GM06990 (cell line): ENCODE measurements at regions not wholly inside any gene's neighbourhood (a gene's known extent, or its start where the extent isn't known, plus 50 kb on each side); places are given as distances from the start of the nearest gene placed in this dataset.
A peak's percentile ranks its signal among the peaks of the same experiment; 100 is the strongest.

ENCODE experiments used
- DNase-seq: peaks from one replicate; pipeline ENCODE4 v3.0.0-alpha.2; 2011; ENCODE audit not compliant: insufficient read length; ENCODE audit errors: extremely low read depth
- H3K27me3 ChIP-seq: replicated peaks from 2 replicates; pipeline ENCODE4 v1.6.0; 2011; ENCODE audit warnings: low read length; ENCODE audit not compliant: control insufficient read depth, insufficient read depth
- H3K36me3 ChIP-seq: 2 replicates; pipeline ENCODE4 v1.5.1; 2011; ENCODE audit warnings: low read length; ENCODE audit not compliant: control insufficient read depth, insufficient read depth
- H3K4me3 ChIP-seq: replicated peaks from 2 replicates; pipeline ENCODE4 v1.5.1; 2011; ENCODE audit warnings: low read depth, mild to moderate bottlenecking, control low read depth, low read length
- TF ChIP-seq, protein P1 (sequence below): IDR thresholded peaks from 2 replicates; pipeline ENCODE4 v1.5.1; 2011; ENCODE audit warnings: low read length, control low read depth, mild to moderate bottlenecking, inconsistent platforms; ENCODE audit not compliant: insufficient read depth, poor library complexity, severe bottlenecking

- DNase-seq: no peak
- no peaks in the 10 kb centered on the region for H3K36me3 ChIP-seq
- H3K4me3 ChIP-seq: no peak overlapping the region
- H3K27me3 ChIP-seq: no peaks in the 10 kb centered on the region
- TF ChIP-seq, protein P1, sequence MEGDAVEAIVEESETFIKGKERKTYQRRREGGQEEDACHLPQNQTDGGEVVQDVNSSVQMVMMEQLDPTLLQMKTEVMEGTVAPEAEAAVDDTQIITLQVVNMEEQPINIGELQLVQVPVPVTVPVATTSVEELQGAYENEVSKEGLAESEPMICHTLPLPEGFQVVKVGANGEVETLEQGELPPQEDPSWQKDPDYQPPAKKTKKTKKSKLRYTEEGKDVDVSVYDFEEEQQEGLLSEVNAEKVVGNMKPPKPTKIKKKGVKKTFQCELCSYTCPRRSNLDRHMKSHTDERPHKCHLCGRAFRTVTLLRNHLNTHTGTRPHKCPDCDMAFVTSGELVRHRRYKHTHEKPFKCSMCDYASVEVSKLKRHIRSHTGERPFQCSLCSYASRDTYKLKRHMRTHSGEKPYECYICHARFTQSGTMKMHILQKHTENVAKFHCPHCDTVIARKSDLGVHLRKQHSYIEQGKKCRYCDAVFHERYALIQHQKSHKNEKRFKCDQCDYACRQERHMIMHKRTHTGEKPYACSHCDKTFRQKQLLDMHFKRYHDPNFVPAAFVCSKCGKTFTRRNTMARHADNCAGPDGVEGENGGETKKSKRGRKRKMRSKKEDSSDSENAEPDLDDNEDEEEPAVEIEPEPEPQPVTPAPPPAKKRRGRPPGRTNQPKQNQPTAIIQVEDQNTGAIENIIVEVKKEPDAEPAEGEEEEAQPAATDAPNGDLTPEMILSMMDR: no peak
Measured at GRCh38 chr13:91112201-91112923, 235.1 kb upstream of the MIR17HG start.

DNA sequence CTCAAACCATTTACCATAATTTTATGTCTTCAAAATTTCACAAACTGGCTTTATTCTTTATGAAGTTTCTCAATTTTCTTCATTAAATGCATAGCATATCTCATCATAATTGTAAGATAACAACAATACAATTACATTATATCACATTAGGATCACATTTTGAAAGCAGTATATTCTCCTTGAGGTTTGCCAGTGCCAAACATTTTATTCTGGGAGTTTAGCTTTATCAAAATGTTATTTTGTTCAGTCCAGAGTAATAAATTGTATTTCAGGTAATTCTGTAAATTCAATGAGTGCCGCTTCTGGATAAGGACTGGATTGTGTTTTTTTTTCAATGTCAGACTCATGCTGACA is 234.6 kb upstream of the MIR17HG start:
- no peaks in the 10 kb centered on the region for H3K27me3 ChIP-seq
- no peak for DNase-seq
- TF ChIP-seq, protein P1: no peak
- H3K36me3 ChIP-seq: no peaks in the 10 kb centered on the region
- no peak overlapping the region for H3K4me3 ChIP-seq

DNA sequence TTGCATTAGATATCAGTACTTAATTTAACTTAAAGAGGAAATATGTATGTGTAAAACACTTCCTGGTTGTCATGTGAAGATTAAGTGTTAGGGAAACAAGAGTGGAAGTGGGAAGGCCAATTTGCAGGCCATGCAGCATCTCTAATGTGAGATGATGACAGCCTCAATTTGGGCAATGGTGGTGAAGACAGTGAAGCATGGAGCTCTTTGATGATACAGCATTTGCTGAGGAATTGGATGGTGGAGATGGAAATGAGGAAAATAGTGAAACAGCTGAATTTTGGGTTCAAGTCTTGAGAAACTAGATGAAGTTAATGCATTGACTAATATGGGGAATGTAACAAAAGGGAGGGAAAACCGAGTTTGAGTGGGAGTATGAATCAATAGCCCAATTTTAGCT is 231.7 kb upstream of the MIR17HG start:
- DNase-seq: no peak
- Histone ChIP-seq H3K4me3 (no peak overlapping the region), H3K27me3 (no peaks in the 10 kb centered on the region), H3K36me3 (no peaks in the 10 kb centered on the region)
- TF ChIP-seq, protein P1: no peak

- no peaks in the 10 kb centered on the region for H3K36me3 ChIP-seq
- TF ChIP-seq, protein P1: no peak
- H3K4me3 ChIP-seq: no peak overlapping the region
- no peaks in the 10 kb centered on the region for H3K27me3 ChIP-seq
- DNase-seq: no peak
Measured at GRCh38 chr13:91117351-91117750, 230.1 kb upstream of the MIR17HG start.

DNA sequence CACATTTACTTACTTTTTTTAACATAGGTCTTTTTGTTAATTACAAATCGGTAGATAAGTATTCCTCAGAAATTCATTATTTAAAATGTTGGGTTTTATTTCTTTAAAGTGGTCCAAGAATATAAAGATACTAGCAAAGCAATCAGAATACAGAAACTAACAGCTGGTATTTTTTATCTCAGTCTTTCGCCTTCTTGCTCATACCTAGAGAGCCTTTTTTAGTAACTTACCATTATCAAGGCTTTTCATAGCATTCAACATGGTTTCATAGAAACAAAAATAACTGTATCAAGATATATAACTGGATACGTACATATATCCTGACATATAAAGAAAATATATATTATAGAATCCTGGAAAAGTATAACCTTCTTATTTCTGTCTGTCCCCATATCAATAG is 227.8 kb upstream of the MIR17HG start:
- peak; percentile 20 for DNase-seq
- Histone ChIP-seq H3K27me3 (no peaks in the 10 kb centered on the region), H3K4me3 (no peak overlapping the region), H3K36me3 (no peaks in the 10 kb centered on the region)
- TF ChIP-seq, protein P1: no peak

- Histone ChIP-seq H3K27me3 (no peaks in the 10 kb centered on the region), H3K36me3 (no peaks in the 10 kb centered on the region), H3K4me3 (no peak overlapping the region)
- DNase-seq: no peak
- TF ChIP-seq, protein P1: no peak
Measured at GRCh38 chr13:91122766-91123165, 224.7 kb upstream of the MIR17HG start.
